ENCODE measurements at regions not wholly inside any gene's neighbourhood (a gene's known extent, or its start where the extent isn't known, plus 50 kb on each side); places are given as distances from the start of the nearest gene placed in this dataset.

DNA sequence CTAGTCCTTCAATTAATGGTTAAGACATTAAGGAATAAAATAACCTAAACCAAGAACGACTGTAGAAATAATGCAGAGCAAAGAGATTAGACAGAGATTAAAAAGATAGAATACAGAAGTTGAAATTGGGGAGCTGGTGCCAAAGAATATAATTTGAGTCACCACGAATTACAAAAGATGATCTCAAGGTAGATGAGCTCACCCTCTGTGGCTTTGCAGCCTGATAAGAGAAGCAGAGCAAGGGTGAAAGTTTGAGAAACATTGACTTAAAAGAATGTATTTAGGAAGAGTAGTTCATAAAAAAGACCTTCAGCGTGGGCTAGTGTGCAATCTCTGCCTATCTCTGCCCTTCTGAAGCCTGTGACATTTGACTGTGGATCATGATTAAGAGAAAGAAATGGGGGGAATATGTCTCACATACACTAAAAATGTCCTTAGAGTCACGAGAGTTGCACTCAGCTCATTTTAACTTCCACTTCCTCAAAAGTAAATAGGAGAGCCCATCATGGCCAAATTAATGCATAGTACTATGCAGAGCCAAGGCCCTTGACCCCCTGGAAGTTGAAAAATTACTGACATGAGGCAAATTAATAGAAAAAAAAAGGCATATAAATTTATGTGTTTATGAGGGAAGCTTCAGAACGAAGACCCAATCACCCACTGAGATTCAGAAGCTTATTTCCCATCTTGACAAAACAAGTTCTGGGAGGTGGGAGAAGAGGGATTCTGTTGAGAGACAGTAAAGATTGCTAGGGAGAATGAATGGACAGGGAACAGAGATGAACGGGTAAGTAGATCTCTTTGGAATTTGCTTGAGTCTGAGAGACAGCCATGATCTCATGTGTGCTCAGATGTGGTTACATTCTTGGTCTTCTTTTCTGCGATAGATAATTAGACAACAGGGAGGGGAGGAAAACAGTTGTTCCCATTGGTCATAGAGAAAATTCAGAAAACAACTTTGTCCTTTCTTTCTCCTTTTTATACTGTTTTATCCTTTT is 395.4 kb upstream of the LRRC7 start:
- TF ChIP-seq, protein P1, sequence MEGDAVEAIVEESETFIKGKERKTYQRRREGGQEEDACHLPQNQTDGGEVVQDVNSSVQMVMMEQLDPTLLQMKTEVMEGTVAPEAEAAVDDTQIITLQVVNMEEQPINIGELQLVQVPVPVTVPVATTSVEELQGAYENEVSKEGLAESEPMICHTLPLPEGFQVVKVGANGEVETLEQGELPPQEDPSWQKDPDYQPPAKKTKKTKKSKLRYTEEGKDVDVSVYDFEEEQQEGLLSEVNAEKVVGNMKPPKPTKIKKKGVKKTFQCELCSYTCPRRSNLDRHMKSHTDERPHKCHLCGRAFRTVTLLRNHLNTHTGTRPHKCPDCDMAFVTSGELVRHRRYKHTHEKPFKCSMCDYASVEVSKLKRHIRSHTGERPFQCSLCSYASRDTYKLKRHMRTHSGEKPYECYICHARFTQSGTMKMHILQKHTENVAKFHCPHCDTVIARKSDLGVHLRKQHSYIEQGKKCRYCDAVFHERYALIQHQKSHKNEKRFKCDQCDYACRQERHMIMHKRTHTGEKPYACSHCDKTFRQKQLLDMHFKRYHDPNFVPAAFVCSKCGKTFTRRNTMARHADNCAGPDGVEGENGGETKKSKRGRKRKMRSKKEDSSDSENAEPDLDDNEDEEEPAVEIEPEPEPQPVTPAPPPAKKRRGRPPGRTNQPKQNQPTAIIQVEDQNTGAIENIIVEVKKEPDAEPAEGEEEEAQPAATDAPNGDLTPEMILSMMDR (IDR thresholded peaks at IDR 0.05) = no peak
- TF ChIP-seq ZFX (IDR thresholded peaks at IDR 0.05; ENCODE audit: borderline replicate concordance) = no peak

Measured in 22Rv1 (cell line).